GM12878 (cell line): ENCODE measurements at regions not wholly inside any gene's neighbourhood (a gene's known extent, or its start where the extent isn't known, plus 50 kb on each side); places are given as distances from the start of the nearest gene placed in this dataset.

ENCODE experiments used
- BACH1 ChIP-seq: fragments of 450-650 bp; IDR thresholded peaks from 2 replicates; pipeline ENCODE4 v1.6.1; 2017; ENCODE audit warnings: mild to moderate bottlenecking, borderline replicate concordance
- BCL3 ChIP-seq: IDR thresholded peaks from 2 replicates; pipeline ENCODE4 v1.6.1; 2011; ENCODE audit warnings: borderline replicate concordance, low read depth, mild to moderate bottlenecking, moderate library complexity, low read length; ENCODE audit not compliant: insufficient read depth, poor library complexity, severe bottlenecking
- CREB1 ChIP-seq: IDR thresholded peaks from 2 replicates; pipeline ENCODE4 v1.6.1; 2012; ENCODE audit warnings: low read depth, mild to moderate bottlenecking, inconsistent platforms
- CTCF ChIP-seq, 3 experiments: IDR thresholded peaks in 2 of 3; conservative IDR thresholded peaks in 1 of 3; 2 replicates each; pipeline ENCODE4 v1.5.1; 2011; ENCODE audit warnings: low read depth in 3 of 3, low read length in 3 of 3, mild to moderate bottlenecking in 3 of 3, control low read depth in 2 of 3, moderate library complexity in 2 of 3, inconsistent platforms in 1 of 3, mixed read lengths in 1 of 3; ENCODE audit not compliant: control insufficient read depth in 2 of 3, insufficient read depth in 1 of 3; ENCODE audit errors: extremely low read depth in 1 of 3
- EZH2 ChIP-seq: IDR thresholded peaks from 2 replicates; pipeline ENCODE4 v1.6.1; 2012; ENCODE audit warnings: low read depth, mild to moderate bottlenecking, control low read depth, inconsistent platforms, low read length, borderline replicate concordance; ENCODE audit not compliant: control insufficient read depth
- FOXK2 ChIP-seq: fragments of 450-650 bp; IDR thresholded peaks from 2 replicates; pipeline ENCODE4 v1.6.1; 2017; ENCODE audit warnings: mild to moderate bottlenecking, moderate library complexity
- GABPA ChIP-seq: IDR thresholded peaks from 2 replicates; pipeline ENCODE4 v1.6.1; 2014; ENCODE audit warnings: antibody characterized with exemption, low read depth, mild to moderate bottlenecking, inconsistent platforms
- NFIC ChIP-seq: IDR thresholded peaks from 2 replicates; pipeline ENCODE4 v1.6.1; 2012; ENCODE audit warnings: low read depth, mild to moderate bottlenecking, inconsistent platforms, low read length, moderate library complexity
- RBBP5 ChIP-seq: fragments of 200-600 bp; sonication (generic); conservative IDR thresholded peaks from 2 replicates; pipeline ENCODE4 v1.6.1; 2016
- SP1 ChIP-seq: IDR thresholded peaks from one replicate; pipeline ENCODE4 v1.6.1; 2011; ENCODE audit warnings: low read depth, low read length
- USF2 ChIP-seq: IDR thresholded peaks from 2 replicates; pipeline ENCODE4 v1.6.1; 2011; ENCODE audit warnings: low read depth, low read length, improper control_type of control experiment, borderline replicate concordance
- ZNF274 ChIP-seq: IDR thresholded peaks from one replicate; pipeline ENCODE4 v1.8.0; 2011; ENCODE audit not compliant: insufficient read length, insufficient read depth
- ZZZ3 ChIP-seq: IDR thresholded peaks from 2 replicates; pipeline ENCODE4 v1.6.1; 2011; ENCODE audit warnings: low read depth; ENCODE audit not compliant: control insufficient read depth, insufficient read length

GRCh38 chr11:122173074-122173450 lies 57.0 kb upstream of the BLID start:
- TF ChIP-seq BCL3 (no peak), GABPA (no peak), CTCF (IDR thresholded peaks at IDR 0.05 in 2 of 3, conservative IDR thresholded peaks at IDR 0.05 in 1 of 3; ENCODE audit: control insufficient read depth in 2 of 3, extremely low read depth in 1 of 3, insufficient read depth in 1 of 3, low read depth in 3 of 3, low read length in 3 of 3) (no peak), BACH1 (no peak), SP1 (no peak), CREB1 (no peak), USF2 (no peak), ZNF274 (no peak), ZZZ3 (no peak), NFIC (no peak), RBBP5 (no peak), FOXK2 (no peak), EZH2 (no peak)
